Astrocyte of the cerebellum (primary cell): ENCODE measurements at regions not wholly inside any gene's neighbourhood (a gene's known extent, or its start where the extent isn't known, plus 50 kb on each side); places are given as distances from the start of the nearest gene placed in this dataset.

Source experiments
- DNase-seq: peaks from one replicate; pipeline ENCODE4 v3.0.0-alpha.2; 2011; ENCODE audit warnings: low read depth
- H3K4me3 ChIP-seq: 2 replicates; pipeline ENCODE4 v1.5.1; 2011; ENCODE audit warnings: mild to moderate bottlenecking, low read depth, low read length, moderate library complexity
- in situ Hi-C: cut with HindIII; loops from 2 replicates; pipeline ENCODE4 v1.10.0; 2017; ENCODE audit warnings: low sequenced_read_pairs
- TF ChIP-seq, protein P1 (sequence below): IDR thresholded peaks from 2 replicates; pipeline ENCODE4 v1.5.1; 2012; ENCODE audit warnings: low read length, low read depth, moderate library complexity, mild to moderate bottlenecking; ENCODE audit errors: missing control alignments

DNA sequence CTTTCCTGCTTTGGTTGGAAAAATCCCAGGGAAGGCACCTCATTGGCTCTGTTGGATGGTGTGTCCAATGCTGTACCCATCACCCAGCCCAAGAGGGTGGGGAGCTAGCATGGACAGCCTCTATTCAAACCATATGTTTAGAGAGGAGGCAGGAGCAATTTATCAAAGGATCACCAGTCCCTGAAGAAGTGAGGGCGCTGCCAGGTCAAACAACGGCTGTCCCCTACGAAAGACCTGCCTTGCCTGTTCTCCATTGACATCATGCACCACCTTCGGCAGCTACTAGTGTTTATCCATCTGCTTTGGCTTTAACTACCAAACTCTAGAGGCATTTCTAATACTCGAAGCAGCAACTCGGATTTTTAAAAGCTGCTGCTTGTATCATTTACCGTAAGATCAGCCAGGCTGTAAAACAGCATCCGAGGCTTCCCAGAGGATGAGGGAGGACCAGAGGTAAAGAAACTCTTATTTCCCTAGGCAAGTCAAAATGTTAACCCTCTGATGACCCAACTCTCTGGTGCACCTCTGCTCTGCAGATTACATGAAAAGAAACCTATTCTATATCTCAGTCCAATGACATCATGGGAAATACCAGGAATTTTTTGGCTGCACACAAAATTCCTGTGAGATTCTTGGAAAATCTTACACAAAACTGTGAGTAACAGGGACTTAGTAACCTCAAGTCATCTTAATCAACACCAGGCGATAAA lies 720.9 kb upstream of the TBX3 start:
- TF ChIP-seq, protein P1, sequence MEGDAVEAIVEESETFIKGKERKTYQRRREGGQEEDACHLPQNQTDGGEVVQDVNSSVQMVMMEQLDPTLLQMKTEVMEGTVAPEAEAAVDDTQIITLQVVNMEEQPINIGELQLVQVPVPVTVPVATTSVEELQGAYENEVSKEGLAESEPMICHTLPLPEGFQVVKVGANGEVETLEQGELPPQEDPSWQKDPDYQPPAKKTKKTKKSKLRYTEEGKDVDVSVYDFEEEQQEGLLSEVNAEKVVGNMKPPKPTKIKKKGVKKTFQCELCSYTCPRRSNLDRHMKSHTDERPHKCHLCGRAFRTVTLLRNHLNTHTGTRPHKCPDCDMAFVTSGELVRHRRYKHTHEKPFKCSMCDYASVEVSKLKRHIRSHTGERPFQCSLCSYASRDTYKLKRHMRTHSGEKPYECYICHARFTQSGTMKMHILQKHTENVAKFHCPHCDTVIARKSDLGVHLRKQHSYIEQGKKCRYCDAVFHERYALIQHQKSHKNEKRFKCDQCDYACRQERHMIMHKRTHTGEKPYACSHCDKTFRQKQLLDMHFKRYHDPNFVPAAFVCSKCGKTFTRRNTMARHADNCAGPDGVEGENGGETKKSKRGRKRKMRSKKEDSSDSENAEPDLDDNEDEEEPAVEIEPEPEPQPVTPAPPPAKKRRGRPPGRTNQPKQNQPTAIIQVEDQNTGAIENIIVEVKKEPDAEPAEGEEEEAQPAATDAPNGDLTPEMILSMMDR, result no peak
- no peak overlapping the region for H3K4me3 ChIP-seq
- in situ Hi-C loops, result no loop called here
- peak; percentile 70 for DNase-seq

DNA sequence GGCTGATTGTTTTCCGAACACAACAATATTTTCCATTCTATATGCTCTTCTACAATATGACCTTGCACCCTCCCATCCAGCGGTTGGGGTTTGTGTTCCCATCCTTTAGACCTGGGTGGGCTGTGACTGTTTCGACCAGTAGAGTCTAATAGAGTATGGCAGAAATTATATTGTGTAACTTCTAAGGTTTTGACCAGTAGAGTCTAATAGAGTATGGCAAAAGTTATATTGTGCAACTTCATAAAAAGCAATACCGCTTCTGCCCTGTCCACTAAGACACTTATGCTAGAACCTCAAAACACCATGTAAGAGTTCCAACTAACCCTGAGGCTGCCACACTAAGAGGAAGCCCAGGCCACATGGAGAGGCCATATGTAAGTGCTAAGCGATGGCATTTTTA lies 719.7 kb upstream of the TBX3 start:
- no peak for DNase-seq
- no peak overlapping the region for H3K4me3 ChIP-seq
- TF ChIP-seq, protein P1, result no peak
- in situ Hi-C loops, result no loop called here

DNA sequence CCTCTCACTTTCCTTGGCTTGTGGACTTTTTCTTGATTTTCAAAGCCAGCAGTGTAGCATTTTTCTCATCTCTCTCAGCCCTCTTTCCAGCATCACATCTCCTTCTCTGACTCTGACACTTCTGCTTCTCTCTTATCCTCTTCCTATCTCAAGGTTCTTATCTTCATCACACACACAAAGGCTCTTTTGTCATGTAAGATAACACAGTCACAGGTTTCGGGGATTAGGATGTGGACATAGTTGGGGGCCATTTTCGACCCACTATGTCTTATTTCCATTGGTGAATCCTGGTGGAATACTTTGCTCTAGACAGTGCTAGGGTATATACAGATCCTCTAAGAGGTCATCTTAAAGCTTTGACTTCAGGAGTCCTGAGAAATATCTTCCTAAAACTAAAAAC lies 719.3 kb upstream of the TBX3 start:
- no peak overlapping the region for H3K4me3 ChIP-seq
- TF ChIP-seq, protein P1, result no peak
- DNase-seq, result no peak
- in situ Hi-C loops, result no loop called here

DNA sequence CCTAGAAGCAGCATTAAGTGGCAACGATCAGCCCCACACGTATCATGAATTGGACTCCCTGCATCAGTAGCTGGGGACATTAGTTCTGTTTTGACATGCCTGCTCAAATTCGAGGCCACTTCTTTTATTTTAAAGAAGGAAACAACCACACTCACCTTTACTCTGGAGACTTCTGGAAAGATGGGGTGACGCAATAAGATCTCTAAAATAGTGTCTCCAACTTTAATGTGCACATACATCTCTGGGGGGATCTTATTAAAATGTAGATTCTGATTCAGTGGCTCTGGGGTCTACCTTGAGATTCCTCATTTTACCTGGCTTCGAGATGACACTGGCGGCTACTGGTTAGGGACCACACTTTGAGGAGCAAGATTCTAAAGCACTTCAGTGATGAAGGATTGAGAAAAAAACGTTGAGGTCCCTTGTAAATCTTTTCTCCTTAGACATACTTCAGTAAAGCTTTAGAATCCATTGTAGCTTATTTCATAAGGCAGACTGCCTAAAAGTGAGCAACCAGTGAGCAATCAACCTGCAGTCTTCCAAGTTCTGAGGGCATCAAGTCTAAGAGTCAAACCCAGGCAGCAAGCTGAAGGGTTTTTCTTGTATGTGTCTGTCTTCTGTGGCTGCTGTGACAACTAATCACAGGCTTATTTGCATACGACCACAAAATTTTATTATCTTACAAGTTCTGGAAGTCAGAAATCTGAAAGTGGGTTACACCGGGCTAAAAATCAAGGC lies 718.6 kb upstream of the TBX3 start:
- TF ChIP-seq, protein P1, result no peak
- in situ Hi-C loops, result no loop called here
- no peak overlapping the region for H3K4me3 ChIP-seq
- no peak for DNase-seq

DNA sequence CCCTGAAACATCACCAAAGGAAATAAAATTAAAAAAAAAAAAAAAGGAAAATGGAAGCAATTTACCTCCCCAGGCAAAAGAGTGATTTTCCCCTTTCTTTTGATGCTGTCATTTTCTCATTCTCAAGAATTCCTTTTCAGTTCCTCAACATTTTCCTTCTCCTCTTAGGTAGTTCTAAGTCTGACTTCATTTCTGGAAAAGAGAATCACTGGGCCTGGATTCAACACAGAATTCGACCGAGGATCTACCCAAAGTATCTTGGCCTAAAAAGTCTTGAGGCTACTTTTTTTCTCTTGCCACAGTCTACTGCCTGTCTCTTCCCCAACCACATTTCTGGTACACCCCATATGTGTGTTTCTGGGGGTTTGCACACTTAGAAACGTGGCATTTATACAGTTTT lies 717.8 kb upstream of the TBX3 start:
- no peak overlapping the region for H3K4me3 ChIP-seq
- no peak for DNase-seq
- in situ Hi-C loops, result no loop called here
- TF ChIP-seq, protein P1, result no peak

DNA sequence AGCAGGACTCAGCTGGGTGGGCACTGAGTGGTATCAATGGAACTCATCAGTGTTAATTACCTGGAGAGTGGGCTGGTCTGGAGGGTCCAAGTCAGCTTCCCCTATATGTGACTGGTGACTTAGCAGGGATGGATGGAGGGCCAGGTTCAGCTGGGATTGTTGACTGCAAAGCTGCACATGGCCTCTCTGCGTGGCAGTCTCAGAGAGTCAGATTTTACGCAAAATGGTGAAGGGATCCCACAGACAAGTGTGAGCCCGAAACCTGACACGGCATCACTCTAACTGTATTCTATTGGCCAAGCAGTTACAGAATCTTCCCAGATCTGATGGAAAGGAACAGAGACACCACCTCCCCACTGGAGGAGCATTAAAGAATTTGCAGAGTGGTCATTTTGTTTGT lies 716.0 kb upstream of the TBX3 start:
- in situ Hi-C loops, result no loop called here
- H3K4me3 ChIP-seq, result no peak overlapping the region
- DNase-seq, result no peak
- TF ChIP-seq, protein P1, result no peak
